Gastrocnemius medialis (tissue), 4 donors: ENCODE measurements at regions not wholly inside any gene's neighbourhood (a gene's known extent, or its start where the extent isn't known, plus 50 kb on each side); places are given as distances from the start of the nearest gene placed in this dataset.

ENCODE experiments used
- ATAC-seq, 2 donors: fragments of 150-250 bp; one replicate each; pipeline ENCODE4 v1.9.1; 2016
- DNase-seq, 2 donors: peaks; one replicate each; pipeline ENCODE4 v3.0.0-alpha.2; 2019
- H3K27ac ChIP-seq, 4 donors: fragments of 200-600 bp; sonication (generic); 1 replicate in 1 of 4; 2 replicates in 3 of 4; pipeline ENCODE4 v1.5.1; 2016 to 2018; ENCODE audit warnings: mild to moderate bottlenecking in 2 of 4, moderate library complexity in 1 of 4
- H3K27me3 ChIP-seq, 3 donors: fragments of 200-600 bp; sonication (generic) in 2 of 3; 1 replicate in 1 of 3; 2 replicates in 2 of 3; pipeline versions ENCODE4 v1.5.1 to v1.6.0; 2016 to 2019; ENCODE audit warnings: mild to moderate bottlenecking in 1 of 3, moderate library complexity in 1 of 3
- H3K36me3 ChIP-seq, 2 donors: fragments of 200-600 bp; sonication (generic) in 1 of 2; one replicate each; pipeline ENCODE4 v1.5.1; 2017 to 2018
- H3K4me1 ChIP-seq, 2 donors: fragments of 200-600 bp; sonication (generic) in 1 of 2; one replicate each; pipeline ENCODE4 v1.5.1; 2016 to 2017; ENCODE audit warnings: mild to moderate bottlenecking in 2 of 2
- H3K4me3 ChIP-seq, 4 donors: fragments of 200-600 bp; sonication (generic) in 3 of 4; 1 replicate in 1 of 4; 2 replicates in 3 of 4; pipeline ENCODE4 v1.5.1; 2016 to 2019; ENCODE audit warnings: mild to moderate bottlenecking in 2 of 4
- H3K9me3 ChIP-seq, 3 donors: fragments of 200-600 bp; sonication (generic) in 2 of 3; 1 replicate in 1 of 3; 2 replicates in 2 of 3; pipeline ENCODE4 v1.5.1; 2016 to 2019
- POLR2A ChIP-seq, 2 donors: fragments of 450-650 bp; IDR thresholded peaks; one replicate each; pipeline ENCODE4 v1.6.1; 2017; ENCODE audit warnings: antibody characterized with exemption in 2 of 2, mild to moderate bottlenecking in 2 of 2, moderate library complexity in 2 of 2
- in situ Hi-C, 4 donors: fragments of 200-750 bp; cut with MboI; loops; one replicate each; pipeline versions ENCODE4 v1.15.0 to v1.8.0; 2017; ENCODE audit warnings: low sequenced_read_pairs in 4 of 4
- intact Hi-C: fragments of 100-400 bp; cut with DNase I; formaldehyde crosslinking; loops from one replicate; pipeline ENCODE4 v1.15.1; 2023; ENCODE audit warnings: low total_unique reads
- TF ChIP-seq, protein P1 (sequence below), 5 experiments: fragments of 450-650 bp in 3 of 5; fragments of 200-600 bp in 2 of 5; sonication (generic) in 2 of 5; IDR thresholded peaks in 4 of 5; conservative IDR thresholded peaks in 1 of 5; 1 replicate in 4 of 5; 2 replicates in 1 of 5; pipeline ENCODE4 v1.5.1; 2016 to 2019; ENCODE audit warnings: antibody characterized with exemption in 5 of 5, mild to moderate bottlenecking in 3 of 5, moderate library complexity in 3 of 5

DNA sequence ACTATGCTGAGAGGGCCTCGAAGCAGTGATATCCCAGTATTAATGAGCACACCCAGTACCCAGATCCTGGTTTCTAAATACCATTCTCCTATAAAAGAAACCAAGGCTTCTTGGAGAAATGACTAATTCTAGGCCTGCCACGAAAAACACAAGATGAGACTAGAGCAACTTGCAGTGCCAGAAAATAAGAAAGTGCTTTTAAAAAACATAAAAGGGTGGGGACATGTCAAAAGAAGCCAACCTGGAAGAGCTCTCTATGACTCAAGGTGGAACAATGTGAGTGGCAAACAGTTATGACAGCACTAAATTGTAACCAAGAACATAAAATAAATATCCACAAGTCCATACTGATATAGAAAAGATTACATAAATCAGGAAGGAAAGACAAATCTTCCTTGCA, 153.2 kb upstream of the KCNJ18 start:
- ATAC-seq (peak in 1 of 2 donors; percentile 56), DNase-seq (no peak)
- H3K4me1 ChIP-seq = no peaks in the 10 kb centered on the region
- no peak overlapping the region for H3K4me3 ChIP-seq
- intact Hi-C loops = no loop called here
- TF ChIP-seq, protein P1, sequence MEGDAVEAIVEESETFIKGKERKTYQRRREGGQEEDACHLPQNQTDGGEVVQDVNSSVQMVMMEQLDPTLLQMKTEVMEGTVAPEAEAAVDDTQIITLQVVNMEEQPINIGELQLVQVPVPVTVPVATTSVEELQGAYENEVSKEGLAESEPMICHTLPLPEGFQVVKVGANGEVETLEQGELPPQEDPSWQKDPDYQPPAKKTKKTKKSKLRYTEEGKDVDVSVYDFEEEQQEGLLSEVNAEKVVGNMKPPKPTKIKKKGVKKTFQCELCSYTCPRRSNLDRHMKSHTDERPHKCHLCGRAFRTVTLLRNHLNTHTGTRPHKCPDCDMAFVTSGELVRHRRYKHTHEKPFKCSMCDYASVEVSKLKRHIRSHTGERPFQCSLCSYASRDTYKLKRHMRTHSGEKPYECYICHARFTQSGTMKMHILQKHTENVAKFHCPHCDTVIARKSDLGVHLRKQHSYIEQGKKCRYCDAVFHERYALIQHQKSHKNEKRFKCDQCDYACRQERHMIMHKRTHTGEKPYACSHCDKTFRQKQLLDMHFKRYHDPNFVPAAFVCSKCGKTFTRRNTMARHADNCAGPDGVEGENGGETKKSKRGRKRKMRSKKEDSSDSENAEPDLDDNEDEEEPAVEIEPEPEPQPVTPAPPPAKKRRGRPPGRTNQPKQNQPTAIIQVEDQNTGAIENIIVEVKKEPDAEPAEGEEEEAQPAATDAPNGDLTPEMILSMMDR (IDR thresholded peaks at IDR 0.05 in 4 of 5, conservative IDR thresholded peaks at IDR 0.05 in 1 of 5) = no peak
- TF ChIP-seq POLR2A (IDR thresholded peaks at IDR 0.05) = no peak
- in situ Hi-C loops = loop anchor here in 1 of 4 donors (25.0 kb wide), 1 partner anchor 427 kb away; no protein-coding TSS in a partner anchor
- H3K27me3 ChIP-seq = no peaks in the 10 kb centered on the region
- no peak overlapping the region for H3K27ac ChIP-seq
- H3K36me3 ChIP-seq = peaks cover 0 to 12% of the 10 kb centered on the region in 2 donors
- no peaks in the 10 kb centered on the region for H3K9me3 ChIP-seq

DNA sequence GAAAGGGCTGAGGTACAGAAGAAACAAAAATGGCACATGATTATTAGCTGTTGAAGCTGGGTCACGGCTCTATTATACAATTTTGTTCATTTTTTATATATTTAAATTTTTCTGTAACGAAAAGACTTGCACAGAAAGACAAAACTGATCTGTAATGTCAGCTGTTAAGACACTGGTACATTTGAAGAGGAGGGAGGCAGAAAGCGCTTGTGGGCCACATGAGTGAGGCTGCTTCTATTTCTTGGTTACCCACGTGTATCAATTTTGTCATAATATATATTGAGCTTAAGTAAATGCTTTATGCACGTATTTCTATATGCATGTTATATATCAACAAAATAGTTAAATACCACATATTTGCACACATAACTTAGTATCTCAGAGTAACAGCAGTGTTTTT, 151.8 kb upstream of the KCNJ18 start:
- Histone ChIP-seq H3K9me3 (no peaks in the 10 kb centered on the region), H3K4me3 (no peak overlapping the region), H3K27ac (no peak overlapping the region), H3K4me1 (no peaks in the 10 kb centered on the region), H3K36me3 (no peaks in the 10 kb centered on the region), H3K27me3 (no peaks in the 10 kb centered on the region)
- in situ Hi-C loops = loop anchor here in 1 of 4 donors (25.0 kb wide), 1 partner anchor 428 kb away; no protein-coding TSS in a partner anchor
- intact Hi-C loops = no loop called here
- ATAC-seq (no peak), DNase-seq (no peak)
- TF ChIP-seq POLR2A (IDR thresholded peaks at IDR 0.05) = no peak
- TF ChIP-seq, protein P1 (IDR thresholded peaks at IDR 0.05 in 4 of 5, conservative IDR thresholded peaks at IDR 0.05 in 1 of 5) = no peak

DNA sequence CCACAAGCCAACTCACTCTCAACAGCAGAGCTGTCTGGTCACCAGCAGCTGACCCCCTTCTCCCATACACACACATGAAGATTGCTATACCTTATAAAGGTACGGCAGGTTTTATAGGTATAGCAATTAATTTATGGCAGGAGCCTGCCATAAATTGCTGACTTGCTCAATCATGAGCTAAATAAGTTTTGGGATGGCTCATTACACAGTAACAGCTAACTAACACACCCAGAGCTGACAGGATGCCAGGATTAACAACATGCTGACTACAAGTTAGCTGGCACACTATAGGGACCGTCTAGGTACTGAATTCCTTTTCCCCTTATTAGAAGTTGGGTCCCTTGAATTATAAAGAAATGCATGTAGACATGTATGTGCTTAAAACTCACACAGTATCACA, 150.3 kb upstream of the KCNJ18 start:
- Histone ChIP-seq H3K4me3 (no peak overlapping the region), H3K27ac (no peak overlapping the region), H3K36me3 (no peaks in the 10 kb centered on the region), H3K4me1 (no peaks in the 10 kb centered on the region), H3K27me3 (no peaks in the 10 kb centered on the region), H3K9me3 (no peaks in the 10 kb centered on the region)
- no peak for ATAC-seq
- no peak for DNase-seq
- intact Hi-C loops = no loop called here
- TF ChIP-seq POLR2A (IDR thresholded peaks at IDR 0.05) = no peak
- TF ChIP-seq, protein P1 (IDR thresholded peaks at IDR 0.05 in 4 of 5, conservative IDR thresholded peaks at IDR 0.05 in 1 of 5) = no peak
- in situ Hi-C loops = loop anchor here in 1 of 4 donors (25.0 kb wide), 1 partner anchor 430 kb away; no protein-coding TSS in a partner anchor

DNA sequence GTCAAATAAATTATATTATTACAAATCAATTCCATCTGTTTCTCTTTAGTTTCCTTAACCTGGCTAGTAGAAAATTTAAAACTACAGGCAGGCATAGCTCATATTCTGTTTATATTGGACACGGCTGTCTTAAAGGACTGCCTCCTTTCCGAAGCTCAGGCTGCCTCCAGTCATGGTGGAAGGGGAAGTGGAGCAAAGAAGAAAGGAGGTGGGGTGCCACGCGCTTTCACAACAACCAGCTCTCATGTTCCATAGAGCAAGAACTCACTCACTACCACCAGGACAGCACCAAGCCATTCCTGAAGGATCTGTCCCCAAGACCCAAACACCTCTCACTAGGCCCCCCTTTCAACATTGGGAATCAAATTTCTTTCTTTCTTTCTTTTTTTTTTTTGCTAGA, 149.3 kb upstream of the KCNJ18 start:
- no peak overlapping the region for H3K27ac ChIP-seq
- H3K27me3 ChIP-seq = no peaks in the 10 kb centered on the region
- no peaks in the 10 kb centered on the region for H3K9me3 ChIP-seq
- intact Hi-C loops = no loop called here
- H3K4me3 ChIP-seq = no peak overlapping the region
- DNase-seq (peak in 1 of 2 donors; percentile 43), ATAC-seq (no peak)
- H3K4me1 ChIP-seq = peaks cover 0 to 5% of the 10 kb centered on the region in 2 donors
- in situ Hi-C loops = loop anchor here in 1 of 4 donors (25.0 kb wide), 1 partner anchor 431 kb away; no protein-coding TSS in a partner anchor
- H3K36me3 ChIP-seq = no peaks in the 10 kb centered on the region
- no peak for TF ChIP-seq POLR2A (IDR thresholded peaks at IDR 0.05)
- TF ChIP-seq, protein P1 (IDR thresholded peaks at IDR 0.05 in 4 of 5, conservative IDR thresholded peaks at IDR 0.05 in 1 of 5) = no peak

DNA sequence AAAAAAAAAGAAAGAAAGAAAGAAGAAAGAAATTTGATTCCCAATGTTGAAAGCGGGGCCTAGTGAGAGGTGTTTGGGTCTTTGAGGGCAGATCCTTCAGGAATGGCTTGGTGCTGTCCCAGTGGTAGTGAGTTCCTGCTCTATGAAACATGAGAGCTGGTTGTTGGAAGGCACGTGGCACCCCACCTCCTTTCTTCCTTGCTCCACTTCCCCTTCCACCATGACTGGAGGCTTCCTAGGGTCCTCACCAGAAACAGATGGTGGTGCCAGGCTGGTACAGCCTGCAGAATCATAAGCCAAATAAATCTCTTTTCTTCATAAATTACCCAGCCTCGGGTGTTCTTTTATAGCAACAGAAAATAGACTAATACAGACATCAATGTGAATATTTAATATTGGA, 147.3 kb upstream of the KCNJ18 start:
- in situ Hi-C loops = loop anchor here in 1 of 4 donors (25.0 kb wide), 1 partner anchor 433 kb away; no protein-coding TSS in a partner anchor

More for the DNA sequence above, 147.3 kb upstream of the KCNJ18 start:
- TF ChIP-seq POLR2A (IDR thresholded peaks at IDR 0.05) = no peak
- no peaks in the 10 kb centered on the region for H3K27me3 ChIP-seq
- no peak overlapping the region for H3K4me3 ChIP-seq
- peaks cover 12 to 21% of the 10 kb centered on the region in 2 donors for H3K4me1 ChIP-seq
- ATAC-seq (no peak), DNase-seq (no peak)
- no peaks in the 10 kb centered on the region for H3K36me3 ChIP-seq
- intact Hi-C loops = no loop called here
- no peak overlapping the region for H3K27ac ChIP-seq
- no peaks in the 10 kb centered on the region for H3K9me3 ChIP-seq
